ENCODE measurements at regions not wholly inside any gene's neighbourhood (a gene's known extent, or its start where the extent isn't known, plus 50 kb on each side); places are given as distances from the start of the nearest gene placed in this dataset.
A peak's percentile ranks its signal among the peaks of the same experiment; 100 is the strongest.

- POLR2A ChIA-PET, result no interaction called here
- Histone ChIP-seq H3K27me3 (ENCODE audit: control insufficient read depth, insufficient read depth, low read length) (no peaks in the 10 kb centered on the region), H3K36me3 (ENCODE audit: control insufficient read depth, insufficient read depth, low read length) (no peaks in the 10 kb centered on the region), H3K4me3 (ENCODE audit: low read depth, low read length) (no peak overlapping the region)
- TF ChIP-seq CTCF (IDR thresholded peaks at IDR 0.05; ENCODE audit: insufficient read depth, low read depth, low read length), result no peak
- CTCF ChIA-PET, result no interaction called here
- no peak for DNase-seq (ENCODE audit: low read depth)
Observed at GRCh38 chr4:111519683-111520082, 625.6 kb upstream of the FAM241A start.

- ChIA-PET POLR2A (no interaction called here), CTCF (no interaction called here)
- TF ChIP-seq CTCF (IDR thresholded peaks at IDR 0.05; ENCODE audit: insufficient read depth, low read depth, low read length), result no peak
- Histone ChIP-seq H3K4me3 (ENCODE audit: low read depth, low read length) (no peak overlapping the region), H3K36me3 (ENCODE audit: control insufficient read depth, insufficient read depth, low read length) (no peaks in the 10 kb centered on the region), H3K27me3 (ENCODE audit: control insufficient read depth, insufficient read depth, low read length) (no peaks in the 10 kb centered on the region)
- no peak for DNase-seq (ENCODE audit: low read depth)
Observed at GRCh38 chr4:111530446-111530845, 614.8 kb upstream of the FAM241A start.

- no peak for DNase-seq (ENCODE audit: low read depth)
- POLR2A ChIA-PET, result no interaction called here
- Histone ChIP-seq H3K27me3 (ENCODE audit: control insufficient read depth, insufficient read depth, low read length) (no peaks in the 10 kb centered on the region), H3K36me3 (ENCODE audit: control insufficient read depth, insufficient read depth, low read length) (no peaks in the 10 kb centered on the region), H3K4me3 (ENCODE audit: low read depth, low read length) (no peak overlapping the region)
- CTCF ChIA-PET, result interaction anchor here (0.6 kb wide), 1 partner anchor 13 kb away, joined by 3 read pairs; no protein-coding TSS in a partner anchor
- no peak for TF ChIP-seq CTCF (IDR thresholded peaks at IDR 0.05; ENCODE audit: insufficient read depth, low read depth, low read length)
Observed at GRCh38 chr4:111535792-111536191, 609.5 kb upstream of the FAM241A start.

GRCh38 chr4:111537165-111537564, 608.1 kb upstream of the FAM241A start:
- H3K36me3 ChIP-seq (ENCODE audit: control insufficient read depth, insufficient read depth, low read length), result no peaks in the 10 kb centered on the region
- no peak for DNase-seq (ENCODE audit: low read depth)
- no peaks in the 10 kb centered on the region for H3K27me3 ChIP-seq (ENCODE audit: control insufficient read depth, insufficient read depth, low read length)
- ChIA-PET CTCF (no interaction called here), POLR2A (no interaction called here)
- H3K4me3 ChIP-seq (ENCODE audit: low read depth, low read length), result no peak overlapping the region
- no peak for TF ChIP-seq CTCF (IDR thresholded peaks at IDR 0.05; ENCODE audit: insufficient read depth, low read depth, low read length)

- no peaks in the 10 kb centered on the region for H3K36me3 ChIP-seq (ENCODE audit: control insufficient read depth, insufficient read depth, low read length)
- ChIA-PET CTCF (no interaction called here), POLR2A (no interaction called here)
- H3K4me3 ChIP-seq (ENCODE audit: low read depth, low read length), result no peak overlapping the region
- TF ChIP-seq CTCF (IDR thresholded peaks at IDR 0.05; ENCODE audit: insufficient read depth, low read depth, low read length), result no peak
- H3K27me3 ChIP-seq (ENCODE audit: control insufficient read depth, insufficient read depth, low read length), result no peaks in the 10 kb centered on the region
- DNase-seq (ENCODE audit: low read depth), result peak; percentile 37
Observed at GRCh38 chr4:111537871-111538270, 607.4 kb upstream of the FAM241A start.
